Activated naive CD8-positive, alpha-beta T cell treated with anti-CD3 and anti-CD28 coated beads, Interleukin-2, amount 50 U/mL, for 24 hours (primary cell): ENCODE measurements at regions not wholly inside any gene's neighbourhood (a gene's known extent, or its start where the extent isn't known, plus 50 kb on each side); places are given as distances from the start of the nearest gene placed in this dataset.

Experiments
- ATAC-seq: fragments of 150-1000 bp; cut with Tn5 transposase; one replicate; pipeline ENCODE4 v1.10.0; 2021
- DNase-seq: peaks from one replicate; pipeline ENCODE4 v3.0.0; 2021
- H3K27ac Mint-ChIP-seq: one replicate; pipeline ENCODE4 v1.8.0; 2021; ENCODE audit warnings: mild to moderate bottlenecking, mixed read lengths
- H3K27me3 Mint-ChIP-seq: one replicate; pipeline ENCODE4 v1.8.0; 2021; ENCODE audit warnings: mixed read lengths
- H3K36me3 Mint-ChIP-seq: one replicate; pipeline ENCODE4 v1.8.0; 2021; ENCODE audit warnings: low read depth, mixed read lengths
- H3K4me1 Mint-ChIP-seq: one replicate; pipeline ENCODE4 v1.8.0; 2021; ENCODE audit warnings: mixed read lengths
- H3K4me3 Mint-ChIP-seq: one replicate; pipeline ENCODE4 v1.8.0; 2021; ENCODE audit warnings: mild to moderate bottlenecking, moderate library complexity, mixed read lengths
- H3K9me3 Mint-ChIP-seq: one replicate; pipeline ENCODE4 v1.8.0; 2021; ENCODE audit warnings: mixed read lengths

GRCh38 chr3:72601060-72601459 lies 247.2 kb downstream of the SHQ1 start:
- H3K4me3 Mint-ChIP-seq = no peak overlapping the region
- ATAC-seq = no peak
- no peak overlapping the region for H3K27ac Mint-ChIP-seq
- DNase-seq = no peak
- no peaks in the 10 kb centered on the region for H3K27me3 Mint-ChIP-seq
- H3K4me1 Mint-ChIP-seq = no peaks in the 10 kb centered on the region
- H3K36me3 Mint-ChIP-seq = no peaks in the 10 kb centered on the region
- H3K9me3 Mint-ChIP-seq = no peaks in the 10 kb centered on the region

GRCh38 chr3:72597756-72598195 lies 250.5 kb downstream of the SHQ1 start:
- peaks cover 3% of the 10 kb centered on the region for H3K27me3 Mint-ChIP-seq
- H3K4me1 Mint-ChIP-seq = no peaks in the 10 kb centered on the region
- no peak overlapping the region for H3K27ac Mint-ChIP-seq
- H3K36me3 Mint-ChIP-seq = no peaks in the 10 kb centered on the region
- ATAC-seq (no peak), DNase-seq (no peak)
- no peaks in the 10 kb centered on the region for H3K9me3 Mint-ChIP-seq
- no peak overlapping the region for H3K4me3 Mint-ChIP-seq

DNA sequence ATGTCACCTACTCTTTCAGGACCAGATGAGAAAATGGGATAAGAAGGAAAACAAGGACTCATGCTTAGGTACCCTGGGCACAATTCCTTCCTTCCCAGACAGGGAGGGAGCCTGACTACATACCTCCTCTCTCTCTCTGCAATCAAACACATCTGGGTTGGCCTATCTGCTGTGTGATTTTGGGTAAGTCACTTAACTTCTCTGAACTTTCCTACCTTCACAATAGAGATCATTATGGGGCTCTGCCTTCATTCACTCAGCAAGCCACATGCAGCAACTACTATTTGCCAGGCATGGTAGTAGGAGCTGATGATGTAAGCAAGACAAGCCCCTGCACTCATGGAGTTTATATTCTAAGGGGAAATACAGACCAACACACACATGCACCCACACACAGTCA lies 251.2 kb downstream of the SHQ1 start:
- Mint-ChIP-seq H3K9me3 (no peaks in the 10 kb centered on the region), H3K4me3 (no peak overlapping the region), H3K27ac (no peak overlapping the region), H3K36me3 (no peaks in the 10 kb centered on the region), H3K4me1 (no peaks in the 10 kb centered on the region), H3K27me3 (peaks cover 3% of the 10 kb centered on the region)
- ATAC-seq (no peak), DNase-seq (no peak)

DNA sequence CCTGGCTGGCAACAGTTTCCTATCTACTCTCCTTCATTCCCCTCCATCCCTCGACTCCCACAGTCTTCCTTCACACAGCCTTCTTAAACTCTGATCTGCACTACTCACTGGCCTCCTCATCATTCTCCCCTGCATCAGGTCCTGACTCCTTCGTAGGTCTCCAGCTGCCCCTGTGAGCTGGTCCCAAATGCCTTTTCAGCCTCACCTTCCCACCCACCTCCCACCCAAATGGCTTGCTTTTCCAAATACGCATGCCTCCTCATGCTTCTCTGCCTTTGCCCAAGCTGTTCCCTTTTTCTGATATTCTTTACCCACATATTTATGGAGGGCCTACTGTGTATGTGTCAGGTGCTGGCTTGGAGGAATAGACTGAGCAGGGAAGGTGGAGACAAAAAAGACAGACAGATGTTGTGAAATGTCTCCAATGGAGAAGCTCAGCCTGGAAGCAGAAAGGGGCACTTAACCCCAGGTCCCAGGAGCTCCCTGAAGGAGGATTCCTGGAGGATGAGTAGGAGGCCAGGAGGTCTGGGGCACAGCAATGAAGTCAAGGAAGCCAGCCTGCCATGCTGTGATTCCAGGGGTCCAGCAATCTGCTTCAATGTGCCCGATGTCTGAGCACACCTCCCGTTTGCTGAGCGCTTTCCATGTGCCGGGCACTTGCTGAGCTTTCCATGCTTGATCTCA lies 252.2 kb downstream of the SHQ1 start:
- no peaks in the 10 kb centered on the region for H3K9me3 Mint-ChIP-seq
- H3K36me3 Mint-ChIP-seq = no peaks in the 10 kb centered on the region
- DNase-seq (no peak), ATAC-seq (no peak)
- peaks cover 3% of the 10 kb centered on the region for H3K27me3 Mint-ChIP-seq
- H3K4me1 Mint-ChIP-seq = no peaks in the 10 kb centered on the region
- no peak overlapping the region for H3K27ac Mint-ChIP-seq
- H3K4me3 Mint-ChIP-seq = no peak overlapping the region

DNA sequence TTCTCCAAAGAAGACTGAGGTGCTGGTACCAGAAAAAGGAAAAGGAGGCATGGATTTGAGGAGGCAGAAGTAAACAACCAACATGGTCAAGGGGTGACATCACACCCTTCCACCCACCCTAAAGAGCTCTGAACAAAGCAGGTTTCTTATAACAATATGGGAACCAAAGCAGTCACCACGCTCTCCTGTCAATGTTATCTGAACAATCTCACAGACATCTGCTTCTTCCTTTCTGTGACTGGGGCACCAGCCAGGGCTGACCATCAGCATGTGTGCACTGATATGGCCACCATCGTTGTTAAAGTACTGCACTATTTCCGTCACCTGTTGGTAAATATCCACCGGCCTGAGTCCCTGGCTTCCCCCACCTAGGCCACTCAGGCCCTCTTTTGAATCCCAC lies 252.9 kb downstream of the SHQ1 start:
- no peak overlapping the region for H3K4me3 Mint-ChIP-seq
- no peak overlapping the region for H3K27ac Mint-ChIP-seq
- H3K27me3 Mint-ChIP-seq = peaks cover 3% of the 10 kb centered on the region
- no peaks in the 10 kb centered on the region for H3K4me1 Mint-ChIP-seq
- no peaks in the 10 kb centered on the region for H3K36me3 Mint-ChIP-seq
- no peak for DNase-seq
- no peak for ATAC-seq
- H3K9me3 Mint-ChIP-seq = no peaks in the 10 kb centered on the region

GRCh38 chr3:72594615-72595215 lies 253.5 kb downstream of the SHQ1 start:
- Mint-ChIP-seq H3K4me1 (no peaks in the 10 kb centered on the region), H3K36me3 (no peaks in the 10 kb centered on the region), H3K9me3 (no peaks in the 10 kb centered on the region), H3K27me3 (peaks cover 3% of the 10 kb centered on the region), H3K27ac (no peak overlapping the region), H3K4me3 (no peak overlapping the region)
- no peak for DNase-seq
- no peak for ATAC-seq

GRCh38 chr3:72593881-72594397 lies 254.3 kb downstream of the SHQ1 start:
- H3K4me1 Mint-ChIP-seq = no peaks in the 10 kb centered on the region
- ATAC-seq (no peak), DNase-seq (no peak)
- no peak overlapping the region for H3K4me3 Mint-ChIP-seq
- no peak overlapping the region for H3K27ac Mint-ChIP-seq
- no peaks in the 10 kb centered on the region for H3K9me3 Mint-ChIP-seq
- peaks cover 3% of the 10 kb centered on the region for H3K27me3 Mint-ChIP-seq
- no peaks in the 10 kb centered on the region for H3K36me3 Mint-ChIP-seq

- no peaks in the 10 kb centered on the region for H3K36me3 Mint-ChIP-seq
- no peak overlapping the region for H3K27ac Mint-ChIP-seq
- DNase-seq = no peak
- no peaks in the 10 kb centered on the region for H3K4me1 Mint-ChIP-seq
- no peak for ATAC-seq
- H3K9me3 Mint-ChIP-seq = no peaks in the 10 kb centered on the region
- H3K27me3 Mint-ChIP-seq = peaks cover 3% of the 10 kb centered on the region
- H3K4me3 Mint-ChIP-seq = no peak overlapping the region
Measured at GRCh38 chr3:72591522-72592421, 256.5 kb downstream of the SHQ1 start.

DNA sequence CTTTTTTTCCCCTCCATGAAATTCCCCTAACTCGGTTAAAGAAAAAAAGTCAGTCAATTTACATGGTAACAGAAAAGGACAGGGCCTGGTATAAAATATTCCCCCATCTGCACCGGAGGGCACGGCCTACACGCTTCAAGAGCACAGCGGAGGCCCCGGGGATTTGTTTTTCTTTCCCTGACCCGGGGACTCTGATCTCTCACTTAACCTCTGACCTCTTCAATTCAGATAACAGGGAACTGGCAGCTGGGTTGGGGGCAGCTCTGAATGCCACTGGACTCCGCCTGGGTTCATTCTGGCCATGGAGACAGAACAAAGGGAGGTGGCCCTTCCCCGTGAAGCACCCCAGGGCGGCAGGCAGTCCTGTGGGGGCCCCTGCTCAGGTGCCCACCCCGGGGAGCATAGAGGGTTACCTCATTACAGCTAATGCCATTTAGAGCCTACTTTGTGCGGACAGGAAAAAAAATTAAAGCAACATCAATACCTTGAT lies 257.5 kb downstream of the SHQ1 start:
- no peak overlapping the region for H3K4me3 Mint-ChIP-seq
- no peaks in the 10 kb centered on the region for H3K9me3 Mint-ChIP-seq
- H3K27ac Mint-ChIP-seq = no peak overlapping the region
- no peak for DNase-seq
- H3K36me3 Mint-ChIP-seq = no peaks in the 10 kb centered on the region
- H3K27me3 Mint-ChIP-seq = peaks cover 3% of the 10 kb centered on the region
- ATAC-seq = no peak
- no peaks in the 10 kb centered on the region for H3K4me1 Mint-ChIP-seq

DNA sequence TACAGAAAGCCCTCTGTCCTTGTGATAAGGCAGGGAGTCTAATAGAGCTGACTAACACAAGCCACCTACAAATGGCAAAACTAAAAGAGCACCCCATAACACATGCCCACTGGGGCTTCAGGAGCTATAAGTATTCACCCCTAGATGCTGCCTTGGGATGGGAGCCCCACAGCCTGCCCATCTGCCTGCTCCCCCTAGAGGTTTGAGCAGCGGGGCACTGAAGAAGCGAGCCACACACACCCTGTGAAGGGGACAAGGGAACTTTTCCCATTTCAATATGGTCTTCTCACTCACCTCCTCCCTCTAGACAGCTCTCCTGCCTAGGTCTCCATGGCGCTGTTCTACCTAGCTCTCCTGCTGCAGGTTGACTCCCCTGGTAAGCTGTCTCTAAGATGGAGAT lies 261.0 kb downstream of the SHQ1 start:
- H3K36me3 Mint-ChIP-seq = no peaks in the 10 kb centered on the region
- no peak overlapping the region for H3K27ac Mint-ChIP-seq
- H3K4me1 Mint-ChIP-seq = peaks cover 9% of the 10 kb centered on the region
- H3K4me3 Mint-ChIP-seq = no peak overlapping the region
- no peaks in the 10 kb centered on the region for H3K9me3 Mint-ChIP-seq
- H3K27me3 Mint-ChIP-seq = no peaks in the 10 kb centered on the region
- no peak for DNase-seq
- no peak for ATAC-seq

GRCh38 chr3:72586694-72587093 lies 261.6 kb downstream of the SHQ1 start:
- Mint-ChIP-seq H3K27ac (no peak overlapping the region), H3K4me1 (peaks cover 9% of the 10 kb centered on the region), H3K4me3 (no peak overlapping the region), H3K9me3 (no peaks in the 10 kb centered on the region), H3K36me3 (no peaks in the 10 kb centered on the region), H3K27me3 (no peaks in the 10 kb centered on the region)
- no peak for DNase-seq
- no peak for ATAC-seq

DNA sequence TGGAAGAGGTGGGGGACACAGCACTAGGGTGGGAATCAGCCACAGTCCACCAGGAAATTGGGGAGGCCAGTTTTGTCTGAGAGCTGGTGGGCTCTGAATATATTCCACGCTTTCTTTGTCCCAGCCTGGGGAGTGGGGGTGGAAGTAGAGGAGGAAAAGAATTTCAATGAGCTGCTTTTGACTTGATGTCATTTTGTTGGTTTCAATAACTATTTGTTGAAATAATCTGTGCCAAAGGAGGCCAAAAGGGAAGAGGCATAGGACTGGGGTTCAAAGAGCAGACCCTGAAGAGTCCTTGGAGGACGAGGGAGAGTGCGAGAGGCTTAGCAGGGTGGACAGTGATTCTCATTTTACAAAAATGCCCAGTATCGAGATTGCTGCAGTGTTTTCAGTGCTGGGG lies 262.3 kb downstream of the SHQ1 start:
- Mint-ChIP-seq H3K9me3 (no peaks in the 10 kb centered on the region), H3K27ac (no peak overlapping the region), H3K36me3 (no peaks in the 10 kb centered on the region), H3K4me1 (peaks cover 9% of the 10 kb centered on the region), H3K4me3 (no peak overlapping the region), H3K27me3 (no peaks in the 10 kb centered on the region)
- ATAC-seq (no peak), DNase-seq (no peak)

DNA sequence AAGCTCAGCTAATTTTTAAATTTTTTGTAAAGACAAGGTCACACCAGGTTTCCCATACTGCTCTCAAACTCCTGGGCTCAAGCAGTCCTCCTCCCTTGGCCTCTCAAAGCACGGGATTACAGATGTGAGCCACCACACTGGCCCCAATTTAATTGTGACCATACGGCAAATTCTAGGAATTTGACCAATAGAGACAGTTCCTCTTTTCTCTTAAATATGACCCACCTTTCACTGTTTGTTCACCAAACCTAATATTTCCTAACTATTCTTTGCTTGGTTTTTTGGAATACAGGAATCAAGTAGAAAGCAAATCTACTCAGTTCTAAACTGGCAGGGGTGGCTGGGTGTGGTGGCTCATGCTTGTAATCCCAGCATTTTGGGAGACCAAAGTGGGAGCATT lies 264.0 kb downstream of the SHQ1 start:
- no peak overlapping the region for H3K27ac Mint-ChIP-seq
- DNase-seq (no peak), ATAC-seq (no peak)
- no peaks in the 10 kb centered on the region for H3K9me3 Mint-ChIP-seq
- no peak overlapping the region for H3K4me3 Mint-ChIP-seq
- peaks cover 12% of the 10 kb centered on the region for H3K4me1 Mint-ChIP-seq
- H3K36me3 Mint-ChIP-seq = no peaks in the 10 kb centered on the region
- H3K27me3 Mint-ChIP-seq = no peaks in the 10 kb centered on the region

DNA sequence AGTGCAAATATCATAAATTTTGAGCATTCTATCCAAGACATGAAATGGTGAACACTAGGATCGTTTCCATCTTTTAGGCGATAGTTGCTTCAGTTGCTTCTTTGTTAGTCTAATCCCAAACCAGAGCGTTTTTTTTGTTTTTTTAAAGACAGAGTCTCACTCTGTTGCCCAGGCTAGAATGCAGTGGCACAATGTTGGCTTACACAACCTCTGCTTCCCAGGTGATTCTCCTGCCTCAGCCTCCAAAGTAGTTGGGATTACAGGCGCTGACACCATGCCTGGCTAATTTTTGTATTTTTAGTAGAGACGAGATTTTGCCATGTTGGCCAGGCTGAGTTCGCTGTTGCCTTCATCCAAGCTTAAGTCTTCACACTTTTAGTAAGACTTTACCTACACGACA lies 265.3 kb downstream of the SHQ1 start:
- Mint-ChIP-seq H3K4me3 (no peak overlapping the region), H3K27me3 (no peaks in the 10 kb centered on the region), H3K9me3 (no peaks in the 10 kb centered on the region), H3K36me3 (no peaks in the 10 kb centered on the region), H3K27ac (no peak overlapping the region), H3K4me1 (peaks cover 12% of the 10 kb centered on the region)
- ATAC-seq (no peak), DNase-seq (no peak)
